ENCODE measurements at regions not wholly inside any gene's neighbourhood (a gene's known extent, or its start where the extent isn't known, plus 50 kb on each side); places are given as distances from the start of the nearest gene placed in this dataset.
"Not testable (repeated sequence)": the region's sequence is repeated elsewhere in the genome, so short reads cannot be mapped to it uniquely, and the experiment has no call there.

DNA sequence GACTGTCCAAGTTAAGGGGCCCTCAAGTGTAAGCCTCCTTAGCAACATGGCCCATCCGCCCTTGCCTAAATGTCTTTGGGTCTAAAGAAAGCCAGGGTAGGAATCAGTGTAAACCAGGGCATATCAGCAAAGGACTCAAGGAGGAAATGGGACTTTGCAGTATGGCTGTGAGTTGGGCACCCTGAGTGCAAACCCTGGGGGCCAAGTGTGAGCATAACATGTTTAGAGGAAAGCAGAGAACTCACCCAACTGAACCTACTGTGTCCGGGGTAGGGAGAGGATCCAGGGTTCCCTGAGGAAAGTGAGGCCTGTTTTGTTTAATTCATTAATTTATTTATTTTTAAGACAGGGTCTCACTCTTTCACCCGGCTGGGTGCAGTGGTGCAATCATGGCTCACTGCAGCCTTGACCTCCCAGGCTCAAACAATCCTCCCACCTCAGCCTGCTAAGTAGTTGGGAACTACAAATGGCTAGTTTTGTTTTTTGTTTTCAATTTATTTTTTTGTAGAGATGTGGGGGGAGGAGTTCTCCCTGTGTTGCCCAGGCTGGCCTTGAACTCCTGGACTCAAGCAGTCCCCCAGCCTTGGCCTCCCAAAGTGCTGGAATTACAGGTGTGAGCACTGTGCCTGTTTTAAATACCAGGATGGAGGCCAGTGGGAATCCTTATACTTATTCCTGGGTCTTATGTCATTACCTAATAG lies 51.0 kb upstream of the ACTR3 start:
- no peak for DNase-seq (ENCODE audit: low read depth in 2 of 2)

DNA sequence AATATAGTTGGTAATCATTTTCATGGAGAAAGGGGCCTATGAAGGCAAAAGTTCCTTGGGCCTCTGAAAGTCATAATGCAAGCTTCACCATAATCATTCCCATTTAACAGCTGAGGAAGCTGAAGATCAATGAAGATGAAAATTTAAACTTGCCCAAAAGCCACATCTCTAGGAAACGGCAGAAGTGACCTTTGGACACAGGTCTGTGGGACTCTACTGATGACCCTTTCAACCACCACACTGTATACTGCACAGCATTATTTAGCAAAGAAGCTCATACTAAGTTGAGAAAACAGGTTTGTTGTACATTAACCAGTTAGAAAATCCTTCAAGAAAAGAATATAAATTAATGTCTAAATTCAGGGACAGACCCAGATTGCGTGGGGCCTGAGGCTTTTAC lies 51.6 kb upstream of the ACTR3 start:
- no peak for DNase-seq (ENCODE audit: low read depth in 2 of 2)

DNA sequence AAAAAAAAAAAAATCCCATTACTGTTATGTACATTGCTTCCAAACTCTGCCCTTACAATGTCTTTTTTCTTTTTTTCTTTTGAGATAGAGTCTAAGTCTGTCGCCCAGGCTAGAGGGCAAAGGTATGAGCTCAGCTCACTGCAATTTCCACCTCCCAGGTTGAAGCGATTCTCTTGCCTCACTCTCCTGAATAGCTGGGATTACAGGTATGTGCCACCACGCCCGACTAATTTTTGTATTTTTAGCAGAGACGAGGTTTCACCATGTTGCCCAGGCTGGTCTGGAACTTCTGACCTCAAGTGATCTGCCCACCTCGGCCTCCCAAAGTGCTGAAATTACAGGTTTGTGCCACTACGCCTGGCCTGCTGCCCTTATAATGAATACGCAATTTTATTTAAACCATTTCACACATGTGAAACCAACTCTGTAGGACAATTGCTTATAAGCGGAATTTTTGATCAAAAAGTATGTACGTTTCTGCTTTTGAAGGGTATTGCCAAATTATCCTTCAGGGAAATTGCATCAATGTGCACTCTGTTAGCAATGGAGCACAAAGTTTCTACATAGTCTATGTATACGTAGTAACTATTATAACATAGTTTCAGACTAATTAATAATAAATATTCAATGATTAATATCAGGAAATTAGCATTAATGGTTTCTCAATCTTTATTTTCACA lies 55.7 kb upstream of the ACTR3 start:
- no peak for DNase-seq (ENCODE audit: low read depth in 2 of 2)

DNA sequence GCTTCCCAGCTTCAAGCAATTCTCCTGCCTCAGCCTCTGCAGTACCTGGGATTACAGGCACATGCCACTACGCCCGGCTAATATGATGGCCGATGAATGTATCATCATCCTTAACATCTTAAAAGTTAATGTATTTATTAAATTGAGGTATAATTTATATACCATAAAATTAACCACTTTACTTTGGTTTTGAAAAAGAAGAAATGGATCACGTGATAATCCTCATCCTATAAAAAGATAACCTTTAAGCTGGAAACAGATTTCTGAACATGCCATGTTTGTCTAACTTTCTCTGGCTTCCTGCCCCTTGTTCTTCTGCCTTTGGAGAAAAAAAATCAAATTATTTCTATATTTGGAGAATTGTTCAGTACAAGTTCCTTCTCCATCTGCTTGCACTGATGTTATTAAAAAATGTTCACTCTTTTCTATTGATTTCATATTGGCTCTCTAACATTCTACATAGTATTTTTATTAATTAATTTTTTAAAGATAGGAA lies 57.0 kb upstream of the ACTR3 start:
- no peak for DNase-seq (ENCODE audit: low read depth in 2 of 2)

DNA sequence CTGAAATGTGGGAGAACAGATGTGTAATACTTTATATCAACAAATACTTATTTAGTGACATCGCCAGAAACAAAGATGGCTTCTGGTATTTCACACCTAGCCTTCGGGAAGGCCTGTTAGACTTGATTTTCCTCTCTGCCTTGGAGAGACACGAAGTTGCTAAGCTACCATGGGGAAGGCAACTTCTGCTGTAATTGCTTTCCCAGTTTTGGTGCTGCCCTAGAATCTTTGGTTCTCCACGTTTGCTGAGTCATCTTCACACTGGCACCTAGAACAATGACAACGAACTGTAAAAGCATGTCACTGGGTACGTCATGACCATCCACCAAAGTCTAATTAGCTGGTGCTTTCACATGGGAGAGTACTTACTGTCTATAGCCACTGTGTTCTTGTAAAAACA lies 58.7 kb upstream of the ACTR3 start:
- DNase-seq (ENCODE audit: low read depth in 2 of 2) = no peak

DNA sequence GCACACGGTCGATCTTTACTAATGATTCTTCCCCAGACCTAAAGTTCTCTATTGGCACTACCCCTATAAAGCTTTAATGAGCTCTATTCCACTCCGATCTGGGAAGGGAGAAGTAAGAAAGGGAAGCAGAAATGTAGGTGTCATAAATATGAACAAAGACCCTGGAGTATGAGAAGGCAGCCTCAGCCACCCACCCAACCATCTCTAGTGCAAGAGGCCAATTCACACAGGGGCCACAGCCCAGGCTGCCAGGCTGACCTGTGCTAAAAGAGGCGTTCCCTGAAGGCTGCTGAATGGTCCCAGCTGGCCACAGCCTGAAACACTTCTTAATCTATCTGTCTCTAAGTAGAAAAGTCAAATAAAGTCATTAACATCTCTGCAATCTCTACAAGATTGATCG lies 60.1 kb upstream of the ACTR3 start:
- DNase-seq (ENCODE audit: low read depth in 2 of 2) = no peak

DNA sequence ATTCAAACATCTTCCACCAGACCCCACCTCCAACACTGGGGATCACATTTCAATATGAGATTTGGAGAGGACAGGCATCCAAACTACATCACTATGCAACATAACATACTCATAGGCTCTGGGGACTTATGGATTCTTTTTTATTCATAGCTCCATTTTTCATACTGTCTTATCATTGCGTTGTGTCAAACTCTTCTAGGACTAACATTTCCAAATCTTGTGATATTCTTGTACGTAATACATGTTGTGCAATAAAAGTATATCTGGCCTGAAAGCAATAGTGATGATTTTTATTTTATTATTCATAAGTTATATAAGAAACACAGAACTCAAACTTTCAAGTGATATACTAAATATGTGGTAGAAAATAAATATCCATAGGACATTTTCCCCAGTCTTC lies 60.6 kb upstream of the ACTR3 start:
- DNase-seq (ENCODE audit: low read depth in 2 of 2) = no peak

DNA sequence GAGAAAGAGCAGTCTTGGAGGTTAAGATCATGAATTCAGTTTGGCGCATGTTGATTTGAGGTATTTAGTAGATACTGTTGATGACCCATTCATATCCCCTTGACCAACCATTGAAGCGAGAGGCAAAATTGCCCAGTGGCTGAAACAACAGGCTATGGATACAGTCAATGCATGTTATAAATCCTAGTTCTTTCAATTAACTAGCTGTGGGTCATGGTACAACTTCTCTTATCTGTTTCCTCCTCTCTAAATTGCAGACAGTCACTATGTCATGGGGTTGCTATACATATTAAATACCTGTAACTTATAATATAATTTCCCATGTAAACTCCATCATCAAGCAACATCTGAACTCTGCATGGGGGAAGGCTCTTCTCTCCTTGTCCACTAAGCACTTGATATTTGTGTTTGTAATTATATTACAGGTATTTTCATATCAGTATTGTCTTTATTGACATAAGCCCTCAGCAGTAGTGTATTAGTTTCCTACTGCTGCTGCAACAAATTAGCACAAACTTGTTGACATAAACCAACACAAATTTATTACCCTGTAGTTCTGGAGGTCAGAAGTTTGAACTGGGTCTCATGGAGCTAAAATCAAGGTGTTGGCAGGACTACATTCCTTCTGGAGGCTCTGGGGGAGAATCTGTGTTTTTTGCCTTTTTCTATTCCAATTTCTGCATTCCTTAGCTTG lies 61.7 kb upstream of the ACTR3 start:
- DNase-seq (ENCODE audit: low read depth in 2 of 2) = no peak

DNA sequence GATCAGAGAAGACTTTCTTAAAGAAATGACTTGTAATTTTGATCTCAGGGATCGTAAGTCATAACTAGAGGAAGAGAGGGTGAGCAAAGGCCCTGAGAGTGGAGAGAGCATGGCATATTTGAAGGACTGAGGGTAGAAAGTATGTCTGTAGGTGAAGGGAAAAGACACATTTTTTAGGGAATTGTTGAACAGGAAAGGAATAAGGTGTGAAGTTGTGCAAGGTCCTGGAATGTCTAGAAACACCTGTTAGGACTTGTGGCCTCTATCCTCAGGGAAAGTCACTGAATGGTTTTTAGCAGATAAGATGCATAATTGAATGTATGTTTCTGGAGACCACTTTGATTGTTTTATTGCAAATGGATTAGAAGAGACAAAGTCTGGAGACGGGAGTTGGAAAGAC lies 62.5 kb upstream of the ACTR3 start:
- no peak for DNase-seq (ENCODE audit: low read depth in 2 of 2)

DNA sequence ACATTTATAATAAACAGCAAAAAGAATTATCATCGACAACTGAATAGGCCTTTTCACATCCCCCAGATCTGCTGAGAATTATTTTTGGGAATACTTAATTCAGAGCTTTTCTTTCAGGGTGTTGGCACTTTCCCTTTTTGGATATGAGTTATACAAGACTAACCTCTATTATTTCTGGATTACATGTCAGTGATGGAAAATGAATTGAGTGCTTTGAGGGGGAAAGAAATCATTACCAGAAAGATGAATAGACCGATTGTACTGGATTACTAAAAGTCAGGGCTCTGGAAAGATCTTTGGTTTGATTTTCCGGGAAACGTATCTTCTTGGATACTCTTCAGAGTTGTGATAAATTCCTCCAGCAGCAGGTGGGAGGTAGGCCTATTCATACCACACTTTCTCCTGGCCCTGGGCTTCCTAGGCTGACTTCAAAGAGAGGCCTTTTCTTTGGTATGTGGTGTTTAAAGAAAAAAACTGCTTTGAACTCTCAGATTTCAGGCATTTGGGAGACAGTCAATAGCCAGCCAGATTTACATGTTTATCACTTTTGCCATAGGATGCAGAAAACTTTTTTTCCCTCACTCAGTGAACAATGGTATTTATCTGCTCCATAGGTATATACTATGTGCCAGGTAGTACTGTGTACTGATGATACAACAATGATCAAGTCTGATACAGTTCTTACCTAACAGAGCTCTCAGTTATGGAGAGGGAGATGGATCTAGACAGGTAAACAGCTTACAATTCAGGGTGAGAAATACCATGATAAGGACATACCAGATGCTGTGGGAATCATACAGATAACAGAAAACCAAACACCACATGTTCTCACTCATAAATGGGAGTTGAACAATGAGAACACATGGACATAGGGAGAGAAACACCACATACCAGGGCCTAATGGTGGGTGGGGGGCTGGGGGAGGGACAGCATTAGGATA lies 63.3 kb upstream of the ACTR3 start:
- no peak for DNase-seq (ENCODE audit: low read depth in 2 of 2)

DNA sequence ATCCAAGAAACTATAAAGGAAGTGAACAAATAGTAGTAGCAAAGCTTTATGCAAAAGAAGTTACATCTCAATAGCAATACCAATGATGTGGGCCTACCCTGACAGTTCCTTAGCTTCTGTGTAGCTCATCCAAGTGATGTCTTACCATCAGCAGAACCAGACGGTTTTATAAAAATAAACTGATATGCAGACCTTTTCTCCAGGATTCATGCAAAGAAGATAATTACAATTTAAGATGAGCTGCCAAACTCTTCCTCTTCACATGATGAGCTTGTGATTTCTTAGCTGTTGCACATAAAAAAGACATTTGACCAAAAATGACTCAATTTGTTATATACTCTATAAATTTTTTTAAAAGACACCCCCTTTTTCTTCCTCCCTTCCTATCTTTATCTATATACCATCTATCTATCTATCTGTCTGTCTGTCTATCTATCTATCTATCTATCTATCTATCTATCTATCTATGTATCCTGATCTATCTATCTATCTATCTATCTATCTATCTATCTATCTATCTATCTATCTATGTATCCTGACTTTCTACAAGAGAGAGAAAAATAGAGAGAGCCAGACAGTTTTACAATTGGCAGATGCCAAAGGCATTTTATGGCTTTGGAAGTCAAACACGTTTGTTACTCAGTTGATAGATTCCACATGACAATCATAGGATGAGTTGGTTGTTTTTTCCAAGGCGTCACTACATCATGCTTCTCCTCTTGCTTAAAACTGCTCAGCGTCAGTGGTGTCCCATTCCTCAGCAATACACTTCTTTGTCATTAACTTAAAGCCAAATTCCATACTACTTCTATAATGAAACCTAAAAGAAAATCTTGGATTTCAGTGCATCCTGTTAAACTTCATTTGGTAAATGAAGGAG lies 65.9 kb upstream of the ACTR3 start:
- no peak for DNase-seq (ENCODE audit: low read depth in 2 of 2)

DNA sequence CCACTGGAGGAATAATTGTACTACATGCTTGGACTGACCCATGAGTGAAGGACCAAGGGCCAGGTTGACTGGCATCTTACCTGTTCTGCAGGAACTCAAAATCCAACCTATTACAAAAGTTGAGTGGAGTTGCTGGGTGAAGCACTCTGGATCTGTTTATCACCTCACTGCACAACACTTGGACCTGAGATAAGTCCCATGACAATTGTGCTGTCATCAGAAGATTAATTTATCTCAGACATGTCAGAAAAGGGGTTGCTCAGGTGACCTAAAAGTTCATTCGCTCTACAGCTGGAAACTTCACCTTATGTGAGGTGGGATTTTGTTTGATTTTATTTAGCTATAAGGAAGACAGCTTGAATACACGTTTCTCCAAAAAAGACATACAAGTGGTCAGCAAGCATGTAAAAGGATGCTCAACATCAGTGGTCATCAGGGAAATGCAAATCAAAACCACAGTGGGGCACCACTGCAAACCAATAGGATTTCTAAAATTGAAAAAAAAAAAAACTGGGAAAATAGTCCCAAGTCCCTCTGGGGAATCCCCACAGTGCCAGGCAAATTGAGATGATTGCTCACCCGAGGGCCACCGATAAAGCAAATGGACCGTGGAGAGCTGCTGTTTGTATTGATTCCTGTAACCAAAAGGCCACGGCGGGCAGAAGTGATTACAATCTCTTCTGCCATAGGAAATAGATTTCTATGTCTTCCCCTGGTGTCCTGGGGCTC lies 65.8 kb upstream of the SLC35F5 start:
- no peak for DNase-seq (ENCODE audit: low read depth in 2 of 2)

DNA sequence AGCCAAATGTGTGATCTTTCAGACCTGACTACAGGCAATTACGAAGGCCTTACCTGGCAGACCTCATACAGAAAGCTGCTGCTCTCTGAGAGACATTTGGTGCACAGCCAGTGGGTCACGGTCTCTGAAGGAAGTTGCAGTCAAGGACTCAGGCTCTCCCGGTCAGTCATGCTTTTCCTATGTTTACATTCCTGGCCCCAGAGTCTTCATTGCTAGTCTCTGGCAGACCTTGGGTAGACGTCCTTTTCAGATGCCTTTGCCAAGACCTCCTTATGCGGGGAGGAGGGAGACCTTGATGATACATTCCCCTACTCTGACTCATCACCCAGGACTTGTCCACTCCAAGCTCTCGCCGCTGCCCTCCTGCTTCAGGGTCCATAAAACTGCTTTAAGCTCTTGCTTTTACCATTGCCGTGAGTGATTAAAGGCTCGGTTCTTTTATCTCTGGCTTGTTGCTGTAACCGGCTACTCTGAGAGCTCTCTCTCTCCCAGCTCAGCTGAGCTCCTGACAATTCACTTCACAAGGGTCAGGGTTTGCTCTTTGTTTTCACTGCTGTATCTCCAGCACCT lies 62.0 kb upstream of the SLC35F5 start:
- DNase-seq (ENCODE audit: low read depth in 2 of 2) = peak; percentile 71 to 76

DNA sequence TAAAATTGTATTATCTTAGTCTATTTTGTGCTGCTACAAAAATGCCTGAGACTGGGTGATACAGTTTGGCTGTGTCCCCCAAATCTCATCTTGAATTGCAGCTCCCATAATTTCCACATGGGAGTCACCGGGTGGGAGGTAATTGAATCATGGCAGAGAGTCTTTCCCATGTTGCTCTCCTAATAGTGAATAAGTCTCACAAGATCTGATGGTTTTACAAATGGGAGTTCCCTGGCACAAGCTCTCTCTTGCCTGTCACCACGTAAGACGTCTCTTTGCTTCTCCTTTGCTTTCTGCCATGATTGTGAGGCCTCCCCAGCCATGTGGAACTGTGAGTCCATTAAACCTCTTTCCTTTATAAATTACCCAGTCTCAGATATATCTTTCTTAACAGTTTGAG lies 57.0 kb upstream of the SLC35F5 start:
- not testable (repeated sequence) for DNase-seq (ENCODE audit: low read depth in 2 of 2)

DNA sequence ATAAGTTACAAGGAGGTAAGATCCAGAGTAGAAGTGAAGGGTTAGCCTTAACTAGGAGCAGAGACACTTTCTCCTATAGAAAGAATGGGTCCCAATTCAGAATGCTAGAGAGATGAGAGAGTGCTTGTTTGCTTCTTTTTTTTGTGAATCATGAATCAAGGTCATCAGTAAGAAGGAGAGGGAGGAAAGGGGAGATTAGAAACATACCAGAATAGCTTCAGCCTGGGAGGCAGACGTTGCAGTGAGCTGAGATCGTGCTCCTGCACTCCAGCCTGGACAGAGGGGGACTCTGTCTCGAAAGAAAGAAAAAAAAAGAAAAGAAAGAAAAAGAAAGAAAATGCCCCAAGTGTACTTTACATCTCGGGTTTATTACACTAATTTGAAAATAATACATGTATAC lies 55.8 kb upstream of the SLC35F5 start:
- DNase-seq (ENCODE audit: low read depth in 2 of 2) = no peak

DNA sequence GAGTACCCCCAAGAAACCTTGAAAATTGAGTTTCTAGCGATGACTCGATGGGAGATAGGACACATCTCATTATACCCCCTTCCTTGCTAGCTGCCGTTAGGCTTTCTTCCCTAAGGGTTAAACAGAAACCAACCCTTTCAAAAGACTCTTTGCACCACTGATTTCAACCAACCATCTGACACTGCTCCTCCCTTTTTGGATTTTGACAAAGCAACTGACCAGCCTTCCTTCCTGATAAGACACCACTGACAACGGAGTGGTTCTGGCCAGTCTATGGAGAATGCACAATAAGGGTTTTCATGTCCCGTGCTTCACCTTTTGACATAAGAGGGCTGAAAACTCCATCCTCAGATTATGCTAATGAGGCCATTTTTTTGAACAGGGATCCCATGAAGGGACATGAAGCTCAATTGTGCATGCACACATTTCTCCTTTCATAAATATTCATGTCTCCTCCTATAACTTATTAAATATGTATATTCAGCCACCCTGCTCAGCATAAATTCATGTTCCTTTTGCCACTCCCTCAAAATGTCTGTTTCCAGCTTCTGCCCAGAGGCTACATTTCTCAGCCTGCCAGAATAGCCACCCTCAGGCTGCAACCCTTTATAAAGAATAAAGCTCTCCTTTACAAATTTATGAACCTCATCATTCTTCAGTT lies 52.8 kb upstream of the SLC35F5 start:
- no peak for DNase-seq (ENCODE audit: low read depth in 2 of 2)

DNA sequence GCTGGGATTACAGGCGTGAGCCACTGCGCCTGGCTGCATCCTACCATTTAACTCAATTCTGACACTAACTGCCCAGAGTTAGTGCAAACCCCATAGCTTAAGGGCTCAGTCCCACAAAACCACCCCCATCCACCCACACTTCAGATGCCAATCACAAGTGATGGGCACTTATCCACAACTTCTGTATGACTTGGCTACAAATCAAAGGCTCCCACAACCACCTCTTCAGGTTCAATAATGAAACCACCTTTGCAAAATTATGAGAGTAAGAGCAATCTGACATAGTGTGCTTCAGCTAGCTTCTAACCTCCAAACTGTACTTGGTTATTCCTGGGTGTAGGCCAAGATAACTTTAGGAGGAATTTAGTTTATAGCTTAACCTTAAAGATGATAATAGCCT lies 51.3 kb upstream of the SLC35F5 start:
- no peak for DNase-seq (ENCODE audit: low read depth in 2 of 2)

DNA sequence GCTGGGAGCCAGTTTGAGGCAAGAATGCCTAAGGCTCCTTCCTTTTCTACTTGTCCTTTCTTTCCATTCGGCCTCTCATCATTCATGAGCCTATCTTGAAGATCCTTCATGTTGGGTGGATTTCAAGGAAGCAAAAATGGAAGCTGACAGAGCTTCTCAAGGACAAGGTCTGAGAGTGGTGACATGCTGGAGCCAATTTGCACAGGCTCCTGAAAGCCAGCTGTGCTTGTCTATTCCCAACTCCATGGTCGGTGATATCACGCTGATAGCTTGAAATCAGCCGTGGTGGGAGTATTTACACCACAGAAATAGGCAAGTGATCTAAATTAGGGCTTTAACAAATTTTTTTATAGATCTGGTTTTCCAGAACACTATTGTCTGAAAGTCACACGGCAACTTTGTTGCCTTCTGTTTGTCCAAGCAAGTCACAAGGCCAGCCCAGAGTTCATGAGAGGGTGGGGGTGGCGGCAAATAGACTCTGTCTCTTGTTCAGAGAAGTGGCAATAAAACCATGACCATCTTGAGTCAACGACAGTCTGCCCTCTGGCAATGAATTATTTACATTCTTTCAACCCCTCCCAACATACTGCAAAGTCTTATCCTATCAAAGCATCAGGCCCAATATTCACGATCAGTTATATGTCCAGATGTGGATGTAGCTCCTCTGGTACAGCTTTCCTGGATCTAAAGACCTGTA lies 49.9 kb upstream of the SLC35F5 start:
- no peak for DNase-seq (ENCODE audit: low read depth in 2 of 2)

Measured in fibroblast of skin of left biceps (primary cell).